GM12878 (cell line): ENCODE measurements at regions not wholly inside any gene's neighbourhood (a gene's known extent, or its start where the extent isn't known, plus 50 kb on each side); places are given as distances from the start of the nearest gene placed in this dataset.

Experiments used
- ATAC-seq: fragments of 200-7000 bp; cut with Tn5 transposase; 3 replicates; pipeline ENCODE4 v1.9.1; 2020; ENCODE audit warnings: mild to moderate bottlenecking, moderate library complexity
- BruUV-seq: library from RNA; stranded (reverse); fragments of 400-500 nt; replicated peaks from 2 replicates; lab custom pipeline; 2021; lab: Mats Ljungman, UMichigan
- CTCF ChIA-PET: fragments of 300-600 bp; sonication (Branson Sonifier 250); formaldehyde crosslinking; extraction: SDS; loops from one replicate; lab custom pipeline; 2021; ENCODE audit warnings: inconsistent platforms; lab: Yijun Ruan, JAX
- POLR2A ChIA-PET: fragments of 350-600 bp; formaldehyde crosslinking; extraction: SDS; loops from one replicate; lab custom pipeline; 2021; ENCODE audit warnings: inconsistent platforms; lab: Charles Lee
- RAD21 ChIA-PET: fragments of 300-600 bp; sonication (Branson Sonifier 250); formaldehyde crosslinking; loops from one replicate; lab custom pipeline; 2023; ENCODE audit warnings: antibody characterized with exemption; ENCODE audit not compliant: unreplicated experiment; lab: Charles Lee
- SMC1A ChIA-PET: fragments of 300-600 bp; sonication (Branson Sonifier 250); formaldehyde crosslinking; loops from one replicate; lab custom pipeline; 2023; ENCODE audit not compliant: unreplicated experiment, uncharacterized antibody; lab: Charles Lee
- DNase-seq: peaks from one replicate; pipeline ENCODE4 v3.0.0-alpha.2; 2011; ENCODE audit warnings: low read depth, low spot score
- FAIRE-seq: peaks from 3 replicates; lab custom pipeline; 2011; peaks lifted over from hg19 to GRCh38; lab: Jason Lieb, UNC
- H2AFZ ChIP-seq: 2 replicates; pipeline ENCODE4 v1.6.0; 2011; ENCODE audit warnings: low read depth, low read length, control low read depth; ENCODE audit not compliant: control insufficient read depth
- H3K27ac ChIP-seq: 2 replicates; pipeline ENCODE4 v1.5.1; 2011; ENCODE audit warnings: control low read depth; ENCODE audit not compliant: control insufficient read depth, insufficient read depth
- H3K27me3 ChIP-seq, 2 experiments: replicated peaks in 1 of 2; 2 replicates each; pipeline versions ENCODE4 v1.6.0 to v1.6.1; 2011; ENCODE audit warnings: low read length in 1 of 2; ENCODE audit not compliant: control insufficient read depth in 2 of 2, insufficient read depth in 2 of 2
- H3K36me3 ChIP-seq, 2 experiments: 2 replicates each; pipeline ENCODE4 v1.5.1; 2011; ENCODE audit warnings: low read length in 1 of 2; ENCODE audit not compliant: control insufficient read depth in 2 of 2, insufficient read depth in 2 of 2
- H3K4me1 ChIP-seq: 2 replicates; pipeline ENCODE4 v1.6.1; 2011; ENCODE audit warnings: mild to moderate bottlenecking, low read length, moderate library complexity, mixed read lengths; ENCODE audit not compliant: control insufficient read depth, insufficient read depth
- H3K4me2 ChIP-seq: 2 replicates; pipeline ENCODE4 v1.6.0; 2011; ENCODE audit warnings: control low read depth; ENCODE audit not compliant: control insufficient read depth, insufficient read depth
- H3K4me3 ChIP-seq: fragments of 200-600 bp; sonication (generic); 2 replicates; pipeline ENCODE4 v1.5.1; 2016
- H3K79me2 ChIP-seq: 2 replicates; pipeline ENCODE4 v1.6.0; 2011; ENCODE audit warnings: low read length; ENCODE audit not compliant: control insufficient read depth, insufficient read depth
- H3K9ac ChIP-seq: 2 replicates; pipeline ENCODE4 v1.8.0; 2011; ENCODE audit warnings: low read length, control low read depth, mixed read lengths; ENCODE audit not compliant: control insufficient read depth, insufficient read depth
- H3K9me3 ChIP-seq: replicated peaks from 3 replicates; pipeline ENCODE4 v1.5.1; 2011; ENCODE audit warnings: mild to moderate bottlenecking, low read length; ENCODE audit not compliant: control insufficient read depth, insufficient read depth
- H4K20me1 ChIP-seq: 2 replicates; pipeline ENCODE4 v1.6.0; 2011; ENCODE audit not compliant: control insufficient read depth, insufficient read depth
- BCLAF1 ChIP-seq: fragments of 450-650 bp; IDR thresholded peaks from 2 replicates; pipeline ENCODE4 v1.6.1; 2017; ENCODE audit warnings: antibody characterized with exemption, mild to moderate bottlenecking, moderate library complexity
- BRCA1 ChIP-seq: IDR thresholded peaks from 2 replicates; pipeline ENCODE4 v1.6.1; 2011; ENCODE audit warnings: low read depth, low read length, improper control_type of control experiment
- CBX3 ChIP-seq: fragments of 200-600 bp; sonication (generic); IDR thresholded peaks from 2 replicates; pipeline ENCODE4 v1.6.1; 2016; ENCODE audit warnings: low read depth, borderline replicate concordance
- E2F4 ChIP-seq: IDR thresholded peaks from 2 replicates; pipeline ENCODE4 v1.6.1; 2012; ENCODE audit warnings: low read depth, low read length, improper control_type of control experiment
- EP300 ChIP-seq, 2 experiments: fragments of 150-350 bp in 1 of 2; IDR thresholded peaks; 2 replicates each; pipeline ENCODE4 v1.6.1; 2011 to 2012; ENCODE audit warnings: low read depth in 2 of 2, low read length in 2 of 2, borderline replicate concordance in 1 of 2, improper control_type of control experiment in 1 of 2, inconsistent platforms in 1 of 2; ENCODE audit not compliant: control insufficient read depth in 1 of 2
- JUNB ChIP-seq: IDR thresholded peaks from 2 replicates; pipeline ENCODE4 v1.6.1; 2016; ENCODE audit warnings: antibody characterized with exemption, mild to moderate bottlenecking
- MLLT1 ChIP-seq: fragments of 450-650 bp; IDR thresholded peaks from 2 replicates; pipeline ENCODE4 v1.6.1; 2016; ENCODE audit warnings: mild to moderate bottlenecking
- PRDM15 ChIP-seq: fragments of 450-650 bp; formaldehyde crosslinking; IDR thresholded peaks from 2 replicates; pipeline ENCODE4 v1.4.0; 2020; ENCODE audit warnings: mild to moderate bottlenecking, moderate library complexity
- RBBP5 ChIP-seq: fragments of 200-600 bp; sonication (generic); conservative IDR thresholded peaks from 2 replicates; pipeline ENCODE4 v1.6.1; 2016
- RELB ChIP-seq: fragments of 450-650 bp; IDR thresholded peaks from 2 replicates; pipeline ENCODE4 v1.6.1; 2017; ENCODE audit warnings: low read depth, mild to moderate bottlenecking, moderate library complexity
- RUNX3 ChIP-seq: IDR thresholded peaks from 2 replicates; pipeline ENCODE4 v1.6.1; 2012; ENCODE audit warnings: low read length, inconsistent platforms
- SMAD1 ChIP-seq: fragments of 450-650 bp; IDR thresholded peaks from 2 replicates; pipeline ENCODE4 v1.6.1; 2018; ENCODE audit warnings: mild to moderate bottlenecking, low read depth; ENCODE audit not compliant: partially characterized antibody
- WGBS: methylation state at CpG from one replicate; pipeline ENCODE4 v1.1.6; 2016; ENCODE audit warnings: low lambda C conversion rate; ENCODE audit not compliant: insufficient replicate concordance, insufficient coverage; ENCODE audit errors: missing lambda C conversion rate; 5-methylcytosine and 5-hydroxymethylcytosine counted together
- in situ Hi-C: fragments of 300-500 bp; cut with MboI; formaldehyde crosslinking; loops from 9 replicates; pipeline ENCODE4 v1.14.3; 2018; ENCODE audit warnings: mixed read lengths
- intact Hi-C: fragments of 100-400 bp; cut with micrococcal nuclease; formaldehyde crosslinking; loops from one replicate; pipeline ENCODE4 v1.14.2; 2022; ENCODE audit not compliant: unreplicated experiment

GRCh38 chr5:100043475-100043874, 491.7 kb upstream of the FAM174A start:
- ATAC-seq (no peak), DNase-seq (no peak), FAIRE-seq (no peak)
- POLR2A ChIA-PET: no interaction called here
- in situ Hi-C loops: no loop called here
- Histone ChIP-seq H3K9ac (no peak overlapping the region), H3K4me2 (no peak overlapping the region), H3K79me2 (no peaks in the 10 kb centered on the region), H3K27ac (no peak overlapping the region), H3K36me3 (no peaks in the 10 kb centered on the region), H2AFZ (no peak overlapping the region), H3K9me3 (no peaks in the 10 kb centered on the region), H3K4me1 (no peaks in the 10 kb centered on the region), H3K4me3 (no peak overlapping the region), H4K20me1 (no peaks in the 10 kb centered on the region), H3K27me3 (no peaks in the 10 kb centered on the region)
- RAD21 ChIA-PET: no interaction called here
- intact Hi-C loops: no loop called here
- BruUV-seq: no TSS peak
- SMC1A ChIA-PET: no interaction called here
- WGBS: 2% methylated on average over 2 of the region's 2 CpGs
- CTCF ChIA-PET: no interaction called here
- TF ChIP-seq PRDM15 (CRISPR knock-in tag) (no peak), MLLT1 (no peak), SMAD1 (no peak), EP300 (IDR thresholded peaks at IDR 0.05; ENCODE audit: borderline replicate concordance in 1 of 2, control insufficient read depth in 1 of 2, low read depth in 2 of 2, low read length in 2 of 2) (no peak), RELB (no peak), BCLAF1 (no peak), RBBP5 (no peak), RUNX3 (peak; percentile 88), JUNB (peak; percentile 96), BRCA1 (no peak), E2F4 (no peak), CBX3 (no peak)
